ENCODE measurements at regions not wholly inside any gene's neighbourhood (a gene's known extent, or its start where the extent isn't known, plus 50 kb on each side); places are given as distances from the start of the nearest gene placed in this dataset.

DNA sequence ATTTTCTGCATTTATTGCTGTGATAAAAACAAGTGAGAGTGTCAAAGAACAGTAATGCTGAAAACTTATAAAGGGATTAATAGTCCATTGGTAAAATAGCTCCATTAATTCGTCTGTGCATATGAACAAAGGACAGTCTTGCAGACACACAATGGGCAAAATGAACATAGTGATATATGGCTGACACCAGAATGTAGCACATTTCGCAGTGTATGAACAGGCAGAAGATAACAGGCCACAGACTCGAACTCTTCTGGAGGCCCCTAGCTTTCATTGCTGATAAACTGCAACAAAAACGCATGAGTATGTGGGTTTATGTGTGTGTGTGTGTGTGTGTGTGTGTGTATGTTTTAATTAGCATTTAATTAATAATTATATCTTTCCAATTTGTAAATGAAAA, 354.8 kb downstream of the TAF11L14 start:
- H4K20me1 ChIP-seq (ENCODE audit: insufficient read depth, low read length) = no peaks in the 10 kb centered on the region
- WGBS (ENCODE audit: insufficient coverage) = 50% methylated on average over 2 of the region's 4 CpGs
- Mint-ChIP-seq H3K4me1 (no peaks in the 10 kb centered on the region), H3K27ac (no peak overlapping the region), H3K9me3 (peaks cover 0 to 4% (median 0%) of the 10 kb centered on the region in 7 donors), H3K4me3 (no peak overlapping the region), H3K27me3 (ENCODE audit: low read depth in 3 of 3) (peaks cover 0 to 2% (median 1%) of the 10 kb centered on the region in 3 donors), H3K36me3 (no peaks in the 10 kb centered on the region)
- H2AFZ ChIP-seq (ENCODE audit: insufficient read depth, low read depth, low read length, poor library complexity, severe bottlenecking) = no peak overlapping the region
- intact Hi-C loops (cut with micrococcal nuclease) = no loop called here
- H3K4me3 ChIP-seq (replicated peaks in 1 of 3; ENCODE audit: low read depth in 2 of 3, low read length in 3 of 3) = no peak overlapping the region
- H3K36me3 ChIP-seq (replicated peaks in 1 of 2; ENCODE audit: control insufficient read depth in 1 of 2, insufficient read depth in 2 of 2, low read length in 2 of 2) = no peaks in the 10 kb centered on the region
- no peak overlapping the region for H3K9ac ChIP-seq (ENCODE audit: insufficient read depth, low read length, poor library complexity, severe bottlenecking)
- TF ChIP-seq, protein P1, sequence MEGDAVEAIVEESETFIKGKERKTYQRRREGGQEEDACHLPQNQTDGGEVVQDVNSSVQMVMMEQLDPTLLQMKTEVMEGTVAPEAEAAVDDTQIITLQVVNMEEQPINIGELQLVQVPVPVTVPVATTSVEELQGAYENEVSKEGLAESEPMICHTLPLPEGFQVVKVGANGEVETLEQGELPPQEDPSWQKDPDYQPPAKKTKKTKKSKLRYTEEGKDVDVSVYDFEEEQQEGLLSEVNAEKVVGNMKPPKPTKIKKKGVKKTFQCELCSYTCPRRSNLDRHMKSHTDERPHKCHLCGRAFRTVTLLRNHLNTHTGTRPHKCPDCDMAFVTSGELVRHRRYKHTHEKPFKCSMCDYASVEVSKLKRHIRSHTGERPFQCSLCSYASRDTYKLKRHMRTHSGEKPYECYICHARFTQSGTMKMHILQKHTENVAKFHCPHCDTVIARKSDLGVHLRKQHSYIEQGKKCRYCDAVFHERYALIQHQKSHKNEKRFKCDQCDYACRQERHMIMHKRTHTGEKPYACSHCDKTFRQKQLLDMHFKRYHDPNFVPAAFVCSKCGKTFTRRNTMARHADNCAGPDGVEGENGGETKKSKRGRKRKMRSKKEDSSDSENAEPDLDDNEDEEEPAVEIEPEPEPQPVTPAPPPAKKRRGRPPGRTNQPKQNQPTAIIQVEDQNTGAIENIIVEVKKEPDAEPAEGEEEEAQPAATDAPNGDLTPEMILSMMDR (IDR thresholded peaks at IDR 0.05) = no peak
- H3K9me3 ChIP-seq (replicated peaks in 1 of 2; ENCODE audit: control insufficient read depth in 1 of 2, insufficient read depth in 1 of 2, low read length in 2 of 2) = no peaks in the 10 kb centered on the region
- no peaks in the 10 kb centered on the region for H3K79me2 ChIP-seq (ENCODE audit: insufficient read depth, low read length)
- no peaks in the 10 kb centered on the region for H3K27me3 ChIP-seq (ENCODE audit: control insufficient read depth in 2 of 2, insufficient read depth in 2 of 2, low read length in 2 of 2)
- DNase-seq = no peak
- no peaks in the 10 kb centered on the region for H3K4me1 ChIP-seq (ENCODE audit: control insufficient read depth in 1 of 2, insufficient read depth in 2 of 2, low read length in 2 of 2)
- no peak overlapping the region for H3K27ac ChIP-seq (ENCODE audit: low read depth in 1 of 2, low read length in 2 of 2)
- H3K4me2 ChIP-seq (replicated peaks; ENCODE audit: extremely low read depth, low read length, poor library complexity, severe bottlenecking) = no peak overlapping the region

DNA sequence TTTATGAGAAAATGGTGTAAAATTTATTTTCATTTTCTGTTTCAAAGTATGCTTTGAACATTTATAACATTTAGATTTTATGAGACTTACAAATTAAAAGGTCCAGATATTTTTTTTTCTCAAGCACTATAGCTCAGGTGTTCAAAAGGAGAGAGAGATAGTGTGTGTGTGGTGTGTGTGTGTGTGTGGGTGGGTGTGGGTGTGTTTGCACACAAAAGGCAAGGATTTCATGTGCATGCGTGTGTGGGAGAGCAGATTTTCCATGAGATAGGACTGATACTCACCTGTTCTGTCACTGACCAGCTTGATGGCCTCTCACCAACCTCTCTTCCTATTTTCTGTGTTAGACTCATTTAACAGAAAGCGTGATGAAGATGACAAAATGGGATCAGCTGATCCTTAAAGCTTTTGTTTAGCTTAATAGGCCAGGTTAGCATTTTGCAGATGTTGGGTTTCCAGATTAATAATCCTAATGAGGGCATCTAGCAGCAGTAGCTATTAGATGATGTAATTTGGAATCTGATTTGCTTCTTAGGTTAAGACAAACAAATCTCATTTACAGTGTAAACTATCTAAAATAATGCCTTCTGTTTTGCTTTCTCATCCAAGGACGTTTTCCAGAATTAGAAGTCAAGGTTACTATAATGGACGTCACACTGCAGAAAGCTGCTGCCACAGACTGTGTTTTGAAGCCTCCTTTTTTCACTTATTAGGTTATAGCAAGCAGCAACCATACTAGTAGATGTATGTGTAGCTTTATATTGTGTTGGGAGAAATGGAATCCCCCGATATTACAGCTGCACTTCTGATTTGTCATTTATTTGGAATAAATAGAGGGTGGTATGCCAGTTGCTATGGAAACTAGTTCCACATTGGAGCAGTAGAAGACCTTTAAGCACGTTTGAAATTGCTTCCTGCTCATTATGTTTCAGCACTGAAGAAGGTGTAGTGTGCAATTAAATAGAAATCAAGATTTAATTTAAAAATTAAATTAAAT, 355.6 kb downstream of the TAF11L14 start:
- H3K79me2 ChIP-seq (ENCODE audit: insufficient read depth, low read length) = no peaks in the 10 kb centered on the region
- no peaks in the 10 kb centered on the region for H3K36me3 ChIP-seq (replicated peaks in 1 of 2; ENCODE audit: control insufficient read depth in 1 of 2, insufficient read depth in 2 of 2, low read length in 2 of 2)
- no peaks in the 10 kb centered on the region for H4K20me1 ChIP-seq (ENCODE audit: insufficient read depth, low read length)
- H3K27ac Mint-ChIP-seq = no peak overlapping the region
- H3K4me1 ChIP-seq (ENCODE audit: control insufficient read depth in 1 of 2, insufficient read depth in 2 of 2, low read length in 2 of 2) = no peaks in the 10 kb centered on the region
- intact Hi-C loops (cut with micrococcal nuclease) = no loop called here
- no peak overlapping the region for H2AFZ ChIP-seq (ENCODE audit: insufficient read depth, low read depth, low read length, poor library complexity, severe bottlenecking)
- H3K9me3 Mint-ChIP-seq = peaks cover 0 to 4% (median 0%) of the 10 kb centered on the region in 7 donors
- H3K4me1 Mint-ChIP-seq = no peaks in the 10 kb centered on the region
- no peaks in the 10 kb centered on the region for H3K36me3 Mint-ChIP-seq
- TF ChIP-seq, protein P1 (IDR thresholded peaks at IDR 0.05) = no peak
- no peak for DNase-seq
- no peak overlapping the region for H3K4me3 Mint-ChIP-seq
- H3K27me3 Mint-ChIP-seq (ENCODE audit: low read depth in 3 of 3) = peaks cover 0 to 1% (median 0%) of the 10 kb centered on the region in 3 donors
- 83% methylated on average over 1 of the region's 6 CpGs for WGBS (ENCODE audit: insufficient coverage)
- H3K27me3 ChIP-seq (ENCODE audit: control insufficient read depth in 2 of 2, insufficient read depth in 2 of 2, low read length in 2 of 2) = no peaks in the 10 kb centered on the region
- no peak overlapping the region for H3K27ac ChIP-seq (ENCODE audit: low read depth in 1 of 2, low read length in 2 of 2)
- H3K4me2 ChIP-seq (replicated peaks; ENCODE audit: extremely low read depth, low read length, poor library complexity, severe bottlenecking) = no peak overlapping the region
- no peak overlapping the region for H3K9ac ChIP-seq (ENCODE audit: insufficient read depth, low read length, poor library complexity, severe bottlenecking)
- no peaks in the 10 kb centered on the region for H3K9me3 ChIP-seq (replicated peaks in 1 of 2; ENCODE audit: control insufficient read depth in 1 of 2, insufficient read depth in 1 of 2, low read length in 2 of 2)
- H3K4me3 ChIP-seq (replicated peaks in 1 of 3; ENCODE audit: low read depth in 2 of 3, low read length in 3 of 3) = no peak overlapping the region

Measured in CD14-positive monocyte (primary cell).